KG1 (cell line): ENCODE measurements at regions not wholly inside any gene's neighbourhood (a gene's known extent, or its start where the extent isn't known, plus 50 kb on each side); places are given as distances from the start of the nearest gene placed in this dataset.

Experiments used
- DNase-seq: peaks from one replicate; lab custom pipeline; 2025; lab: John Stamatoyannopoulos, UW

DNA sequence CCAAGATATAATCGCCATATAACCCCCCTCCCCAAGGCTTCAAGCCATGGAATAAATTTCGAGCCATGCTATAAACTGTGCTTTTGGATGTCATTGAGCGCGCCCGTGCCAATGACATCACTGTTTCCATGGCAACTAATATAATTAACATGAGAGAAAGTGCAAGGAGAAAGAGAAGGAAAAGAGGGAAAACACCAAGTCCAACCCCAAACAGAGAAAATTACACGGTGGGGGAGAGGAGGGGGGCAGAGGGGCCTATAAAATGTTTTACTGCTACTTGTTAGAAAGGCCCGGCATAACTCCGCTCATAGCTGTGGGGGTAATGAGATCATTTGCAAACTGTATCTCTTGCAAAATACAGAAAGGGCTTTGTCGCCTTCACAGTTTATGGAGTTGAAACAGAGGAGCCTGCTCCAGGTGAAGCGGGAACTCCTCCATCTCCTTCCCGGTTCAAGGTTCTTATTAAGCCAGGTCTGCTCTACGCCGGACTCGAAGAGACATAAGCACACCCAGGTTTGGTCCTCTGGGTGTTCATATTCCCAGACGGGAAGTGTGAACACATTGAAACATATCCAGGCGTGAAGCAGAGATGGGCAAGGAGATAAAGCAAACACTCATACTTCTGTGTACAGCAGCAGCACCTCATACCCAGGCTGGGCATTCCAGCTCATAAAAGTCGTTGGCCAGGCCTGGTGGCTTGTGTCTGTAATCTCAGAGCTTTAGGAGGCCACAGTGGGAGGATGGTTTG, 99.1 kb upstream of the MAP1LC3B2 start:
- DNase-seq: no peak

DNA sequence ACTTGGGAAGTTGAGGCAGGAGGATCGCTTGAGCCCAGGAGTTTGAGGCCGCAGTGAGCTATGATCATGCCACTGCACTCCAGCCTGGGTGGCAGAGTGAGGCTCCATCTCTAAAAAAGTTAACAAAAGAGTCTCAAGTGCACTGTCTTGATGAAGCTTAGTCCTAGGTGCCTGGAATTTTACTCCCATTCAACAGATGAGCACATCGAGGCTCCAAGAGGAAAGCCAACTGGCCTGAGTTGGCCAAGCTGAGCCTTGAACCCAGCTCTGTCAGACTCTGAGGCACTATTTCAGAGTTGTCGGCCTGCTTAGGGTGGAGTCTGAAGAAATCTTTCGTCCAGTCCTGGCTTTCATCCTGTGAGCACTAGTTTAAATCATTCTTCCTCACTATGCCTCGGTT, 98.1 kb upstream of the MAP1LC3B2 start:
- no peak for DNase-seq

DNA sequence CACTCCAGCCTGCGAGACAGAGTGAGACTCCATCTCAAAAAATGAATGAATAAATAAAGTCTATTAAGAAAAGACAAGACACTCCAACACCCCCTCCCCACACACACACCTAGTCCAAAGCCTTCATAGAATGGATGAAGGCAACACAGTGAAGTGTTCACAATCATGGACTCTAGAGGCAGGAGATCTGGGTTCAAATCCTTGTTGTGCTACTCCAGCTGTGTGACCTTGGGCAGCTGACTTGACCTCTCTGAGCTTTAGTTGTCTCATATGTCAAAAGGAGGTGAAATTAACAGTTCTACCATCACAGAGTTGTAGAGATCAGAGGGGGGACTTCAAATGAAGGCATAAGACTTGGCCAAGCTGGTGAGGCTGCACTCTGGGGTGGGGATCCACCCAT, 95.8 kb upstream of the MAP1LC3B2 start:
- DNase-seq: no peak

DNA sequence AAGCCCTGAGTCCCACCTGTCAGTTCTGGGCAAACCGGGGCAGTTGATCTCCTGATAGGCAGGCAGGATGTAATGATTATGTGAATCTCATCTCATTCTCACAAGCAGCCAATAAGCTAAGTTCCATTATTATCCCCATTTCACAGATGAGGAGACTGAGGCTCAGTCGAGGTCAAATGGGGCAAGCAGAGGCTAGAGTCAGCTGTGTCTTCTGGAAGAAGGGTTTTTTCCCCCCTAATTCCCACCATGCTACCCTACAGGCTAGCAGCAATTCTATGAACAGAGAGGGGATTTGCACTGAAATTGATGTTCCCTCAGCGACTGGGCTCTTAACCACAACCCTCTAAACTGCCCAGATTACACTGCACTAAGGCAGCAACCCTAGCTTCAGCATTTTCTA, 93.8 kb upstream of the MAP1LC3B2 start:
- DNase-seq: no peak

DNA sequence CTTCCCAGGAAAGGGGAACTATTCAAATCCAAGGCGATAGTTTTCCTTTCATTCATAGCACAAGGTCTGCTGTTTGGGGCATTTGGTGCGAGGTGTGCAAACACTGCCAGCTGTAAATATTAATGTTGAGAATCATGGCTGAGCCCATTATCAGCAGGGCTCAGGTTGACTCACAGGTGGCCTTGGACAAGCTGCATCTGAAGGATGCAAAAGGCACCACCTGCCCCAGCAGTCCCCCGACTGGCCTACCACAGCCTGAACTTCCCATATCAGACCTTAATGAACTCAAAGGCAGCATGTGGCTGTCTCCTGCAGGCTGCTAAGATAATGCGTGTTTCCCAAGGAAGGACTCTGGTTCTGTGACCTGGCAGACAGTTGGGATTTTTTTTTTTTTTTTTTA, 93.3 kb upstream of the MAP1LC3B2 start:
- no peak for DNase-seq

DNA sequence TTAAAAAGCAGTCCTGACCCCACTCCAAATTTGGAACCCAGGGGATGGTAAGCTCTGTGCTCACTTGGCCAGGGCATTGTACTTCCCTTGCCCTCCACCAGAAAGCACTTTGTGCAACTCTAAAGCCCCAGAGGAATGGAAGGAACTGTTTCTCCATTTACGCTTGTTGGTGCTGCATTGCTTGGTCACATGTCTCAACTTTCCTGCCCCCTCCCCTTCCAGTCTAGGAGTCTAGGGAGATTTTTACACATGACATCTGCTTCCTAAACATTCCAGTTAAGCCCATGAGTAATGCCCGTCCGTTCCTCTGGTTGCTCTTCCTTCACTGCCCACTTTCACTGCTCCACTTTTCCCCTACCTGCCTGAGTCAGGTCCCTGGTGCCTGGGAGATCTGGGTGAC, 92.6 kb upstream of the MAP1LC3B2 start:
- no peak for DNase-seq

DNA sequence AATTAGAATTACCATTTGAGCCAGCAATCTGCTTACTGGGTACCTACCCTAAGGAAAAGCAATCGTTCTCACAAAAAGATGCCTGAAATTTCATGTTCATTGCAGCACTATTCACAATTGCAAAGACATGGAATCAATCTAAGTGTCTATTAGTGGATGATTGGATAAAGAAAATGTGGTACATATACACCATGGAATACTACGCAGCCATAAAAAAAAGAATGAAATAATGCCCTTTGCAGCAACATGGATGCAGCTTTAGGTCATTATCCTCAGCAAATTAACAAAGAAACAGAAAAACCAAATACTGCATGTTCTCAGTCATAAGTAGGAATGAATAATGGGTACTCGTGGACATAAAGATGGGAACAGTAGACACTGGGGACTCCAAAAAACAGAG, 89.8 kb upstream of the MAP1LC3B2 start:
- no peak for DNase-seq

DNA sequence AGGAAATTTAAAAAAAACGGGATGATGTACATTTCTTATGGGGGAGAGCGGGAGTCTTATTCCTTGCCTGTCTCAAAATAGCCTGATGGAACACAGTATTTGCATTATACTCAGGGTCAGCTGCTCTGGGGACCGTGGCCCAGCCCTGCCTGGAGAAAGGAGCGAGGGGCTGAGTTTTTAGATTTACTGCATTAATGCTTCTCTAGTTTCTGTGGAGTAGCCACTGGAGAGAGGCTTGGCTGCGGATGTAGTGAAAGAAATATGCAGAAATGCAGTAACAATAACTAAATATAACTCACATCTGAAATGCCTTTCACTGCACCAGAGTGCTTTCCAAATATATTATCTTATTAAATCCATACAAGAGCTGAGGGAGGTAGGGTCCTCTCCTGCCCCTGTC, 87.6 kb upstream of the MAP1LC3B2 start:
- no peak for DNase-seq

DNA sequence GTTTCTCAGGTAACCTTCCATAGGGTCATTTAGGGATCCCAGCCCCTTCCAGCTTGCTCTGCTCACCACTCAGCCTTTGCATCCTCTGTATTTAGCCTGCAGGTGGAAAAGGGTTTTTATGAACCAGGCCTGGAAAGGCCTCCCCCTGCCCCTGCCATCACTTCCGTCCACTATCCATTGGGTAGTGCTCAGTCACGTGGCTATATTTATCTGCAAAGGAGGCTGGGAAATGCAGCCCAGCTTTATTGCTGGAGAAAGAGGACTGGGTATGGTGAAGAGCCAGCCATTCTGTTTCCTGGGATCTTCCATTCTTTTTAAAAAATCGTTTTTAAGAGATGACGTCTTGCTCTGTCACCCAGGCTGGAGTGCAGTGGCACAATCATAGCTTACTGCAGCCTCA, 87.0 kb upstream of the MAP1LC3B2 start:
- DNase-seq: no peak

DNA sequence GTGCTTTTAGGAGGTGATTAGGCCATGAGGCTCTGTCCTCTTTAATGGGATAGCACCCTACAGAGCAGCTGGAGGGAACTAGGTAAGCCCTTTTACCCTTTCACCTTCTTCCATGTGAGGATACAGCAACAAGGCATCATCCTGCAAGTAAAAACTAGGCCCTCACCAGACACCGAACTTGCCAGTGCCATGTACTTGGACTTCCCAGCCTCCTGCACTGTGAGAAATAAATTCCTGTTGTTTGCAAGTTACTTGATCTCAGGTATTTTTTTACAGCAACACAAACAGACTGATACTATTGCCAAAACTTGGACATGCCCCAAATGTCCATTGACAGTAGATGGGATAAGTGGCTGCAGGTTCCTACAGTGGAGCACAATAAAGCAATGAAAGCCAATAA, 85.8 kb upstream of the MAP1LC3B2 start:
- DNase-seq: no peak

DNA sequence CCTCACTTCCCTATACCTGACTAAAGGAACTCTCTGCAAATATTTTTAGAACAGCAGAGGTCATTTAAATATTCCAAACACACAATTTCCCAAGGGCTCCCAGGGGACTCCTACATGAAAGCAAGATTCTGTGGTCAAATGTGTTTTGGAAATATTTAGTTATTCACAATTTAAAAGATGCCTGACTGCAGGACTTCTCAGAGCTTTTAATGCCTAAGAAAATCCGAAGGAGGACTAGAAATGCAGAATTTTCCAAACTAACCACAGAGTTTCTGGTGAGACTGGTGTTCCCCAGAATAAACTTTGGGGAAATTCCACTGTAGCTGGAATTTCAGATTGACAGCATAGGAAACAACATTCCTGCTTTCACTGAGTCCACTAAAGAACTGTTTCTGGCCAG, 84.8 kb upstream of the MAP1LC3B2 start:
- DNase-seq: no peak

DNA sequence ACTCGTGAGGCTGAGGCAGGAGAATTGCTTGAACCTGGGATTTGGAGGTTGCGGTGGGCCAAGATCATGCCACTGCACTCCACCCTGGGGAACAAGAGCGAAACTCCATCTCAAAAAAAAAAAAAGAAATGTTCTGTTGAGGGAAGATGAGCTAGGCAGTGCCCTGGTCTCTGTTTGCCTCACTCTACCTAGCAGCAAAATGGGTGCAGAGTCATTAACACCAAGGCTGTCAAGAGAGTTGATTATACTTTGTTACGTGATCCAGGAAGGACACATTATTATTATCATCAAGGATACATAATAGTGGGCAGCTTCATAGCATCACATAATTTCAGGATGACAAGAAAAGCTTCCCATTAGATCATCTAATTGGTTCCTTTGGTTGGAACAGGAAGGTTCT, 84.3 kb upstream of the MAP1LC3B2 start:
- DNase-seq: no peak

DNA sequence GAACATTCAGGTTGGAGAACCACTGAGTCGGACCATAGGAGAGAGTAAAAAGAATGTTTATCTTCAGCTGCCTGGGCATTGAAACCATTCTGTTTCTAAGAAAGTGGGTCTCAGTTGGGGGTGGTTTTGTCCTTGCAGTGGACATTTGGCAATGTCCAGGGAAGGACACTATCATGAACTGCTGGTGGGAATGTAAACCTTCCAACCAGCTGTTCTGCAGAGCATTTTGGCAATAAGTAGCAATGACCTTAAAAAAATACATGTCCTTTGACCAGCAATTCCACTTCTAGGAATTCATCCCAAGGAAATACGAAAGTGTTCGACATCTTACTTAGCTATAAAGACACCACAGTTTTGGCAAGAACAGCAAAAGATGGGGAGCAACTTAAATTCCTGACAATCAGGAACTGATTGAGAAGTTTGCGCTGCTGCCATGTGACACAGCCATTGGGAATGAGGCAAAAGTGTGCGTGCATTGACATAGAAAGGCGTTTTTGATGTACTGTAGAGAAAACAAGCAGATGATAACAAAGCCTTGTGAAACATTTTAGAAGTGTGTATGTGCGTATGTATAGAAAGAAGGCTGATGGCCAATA, 82.9 kb upstream of the MAP1LC3B2 start:
- DNase-seq: no peak

DNA sequence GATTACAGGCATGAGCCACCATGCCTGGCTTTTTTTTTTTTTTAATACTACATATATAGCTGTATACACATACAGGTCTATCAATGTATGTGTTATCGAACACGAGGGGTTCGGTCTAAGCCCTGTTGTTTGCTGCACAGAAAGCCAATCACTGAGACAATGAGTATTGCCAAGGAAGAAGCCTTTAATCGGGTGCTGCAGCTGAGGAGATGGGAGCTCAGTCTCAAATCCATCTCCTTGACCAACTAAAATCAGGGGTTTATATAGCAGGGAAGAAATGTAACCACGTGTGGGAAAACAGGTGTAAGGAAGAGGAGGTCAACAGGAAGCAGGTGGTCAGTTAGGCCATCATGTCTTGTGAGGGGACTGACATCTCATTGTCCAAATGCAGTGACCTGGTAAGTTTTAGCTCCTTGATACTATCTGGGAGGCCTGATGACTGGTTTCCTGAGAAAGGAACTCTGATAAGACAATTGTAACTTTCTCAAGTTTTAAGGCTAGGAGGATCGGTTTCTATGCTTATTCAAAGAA, 80.9 kb upstream of the MAP1LC3B2 start:
- no peak for DNase-seq

DNA sequence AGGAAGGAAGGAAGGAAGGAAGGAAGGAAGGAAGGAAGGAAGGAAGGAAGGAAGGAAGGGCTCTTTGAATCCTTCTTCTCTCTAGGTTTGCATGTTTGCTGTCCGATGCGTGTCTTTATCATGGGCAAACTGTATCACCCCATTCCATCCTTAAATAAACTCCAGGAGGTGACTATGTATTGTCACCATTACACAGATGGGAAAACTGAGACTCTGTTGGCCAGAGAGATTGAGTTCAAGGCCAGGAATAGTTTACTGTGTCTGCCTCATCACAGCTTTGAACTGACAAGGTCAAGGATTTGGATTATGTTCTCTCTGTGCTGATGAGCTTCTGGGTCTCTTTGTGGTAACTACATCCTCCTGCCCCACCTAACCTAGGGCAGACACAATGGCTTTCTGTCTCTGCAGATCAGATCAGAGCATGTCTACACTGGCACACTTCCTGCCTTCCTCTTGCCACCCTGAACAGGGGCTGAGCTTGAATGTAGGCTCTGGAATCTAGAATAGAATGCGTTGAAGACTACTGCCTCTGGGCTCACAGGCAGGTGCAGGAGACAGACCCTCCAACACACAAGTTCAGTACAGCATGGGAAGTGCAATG, 78.9 kb upstream of the MAP1LC3B2 start:
- no peak for DNase-seq

DNA sequence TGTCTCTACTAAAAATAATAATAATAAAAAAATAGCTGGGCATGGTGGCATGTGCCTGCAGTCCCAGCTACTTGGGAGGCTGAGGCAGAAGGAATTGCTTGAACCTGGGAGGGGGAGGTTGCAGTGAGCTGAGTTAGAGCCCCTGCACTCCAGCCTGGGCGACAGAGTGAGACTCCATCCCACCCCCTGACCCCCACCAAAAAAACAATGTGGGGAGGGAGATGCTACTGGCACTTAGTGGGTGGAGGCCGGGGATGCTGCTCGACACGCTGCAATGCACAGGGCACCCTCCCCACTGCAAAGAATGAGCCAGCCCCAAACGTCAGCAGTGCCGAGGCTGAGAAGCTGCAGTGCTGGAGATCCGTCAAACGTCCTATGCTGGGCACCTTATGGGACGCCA, 77.5 kb upstream of the MAP1LC3B2 start:
- no peak for DNase-seq

DNA sequence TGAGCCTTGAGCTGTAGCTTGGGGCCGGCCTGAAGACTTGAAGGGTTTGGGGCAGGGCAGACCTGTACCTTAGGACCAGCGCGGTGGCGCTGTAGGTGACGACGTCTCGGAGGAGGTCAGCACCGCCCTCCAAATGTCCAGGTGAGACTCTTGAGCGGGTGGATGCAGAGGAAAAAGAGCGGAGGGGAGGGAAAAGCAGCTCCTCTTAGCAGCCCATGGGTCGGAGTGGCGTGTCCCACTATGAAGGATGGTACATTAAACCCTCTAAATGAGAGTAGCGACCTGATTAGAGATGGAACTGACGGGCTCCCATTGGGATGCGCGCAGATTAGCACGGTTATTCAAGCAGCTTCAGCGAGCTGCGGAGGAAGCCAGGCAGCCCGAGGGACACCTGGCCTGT, 77.0 kb upstream of the MAP1LC3B2 start:
- DNase-seq: no peak

DNA sequence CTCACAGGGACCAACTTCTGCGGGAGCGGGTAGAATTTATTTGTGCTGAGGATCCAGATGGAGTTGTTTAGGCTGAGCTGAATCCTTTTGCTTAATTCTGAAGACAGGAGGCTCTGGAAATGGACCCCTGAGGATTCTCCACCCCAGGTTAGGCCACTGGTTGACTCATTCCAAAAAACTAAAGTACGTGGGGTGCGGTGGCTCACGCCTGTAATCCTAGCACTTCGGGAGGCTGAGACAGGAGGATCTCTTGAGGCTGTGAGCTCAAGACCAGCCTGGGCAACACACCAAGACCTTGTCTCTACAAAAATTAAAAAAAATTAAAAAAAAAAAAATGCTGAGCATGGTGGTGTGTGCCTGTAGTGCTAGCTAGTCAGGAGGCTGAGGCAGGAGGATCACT, 76.3 kb upstream of the MAP1LC3B2 start:
- DNase-seq: no peak

DNA sequence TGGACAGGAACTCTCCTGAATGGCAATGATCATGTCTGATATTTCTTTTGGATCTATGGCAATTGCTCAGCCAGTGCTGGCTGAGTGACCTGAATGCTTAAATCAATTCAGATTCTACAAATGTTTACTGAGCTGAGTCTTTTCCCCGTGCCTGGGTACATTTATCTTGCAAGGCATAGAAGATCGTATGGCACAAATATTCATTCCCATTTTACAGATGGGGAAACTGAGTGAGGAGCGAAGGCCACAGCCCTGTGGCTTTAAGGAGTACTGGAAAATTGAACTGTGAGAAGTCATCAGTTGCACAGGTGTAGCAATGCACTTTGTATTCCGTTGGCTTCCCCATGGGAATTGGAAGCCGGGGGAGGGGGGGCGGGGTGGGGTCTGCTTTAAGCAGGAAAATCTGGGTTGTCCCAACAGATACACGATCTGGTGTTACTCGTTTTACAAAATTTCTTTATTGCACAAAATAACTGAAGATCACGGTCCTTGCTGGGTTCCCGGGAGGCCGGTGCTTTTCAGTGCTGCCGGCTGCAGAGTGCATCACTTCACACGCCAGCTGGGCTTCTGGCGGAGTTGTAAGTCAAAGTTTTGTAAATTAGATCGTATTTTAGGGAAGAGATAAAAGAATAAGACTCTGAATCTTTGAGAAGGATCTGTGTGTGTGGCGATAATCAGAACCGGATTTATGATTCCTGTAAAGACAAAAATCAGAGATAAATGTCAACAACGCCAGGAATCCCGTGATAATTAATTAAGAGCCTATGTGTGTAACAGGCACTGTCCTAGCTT, 75.0 kb upstream of the MAP1LC3B2 start:
- DNase-seq: no peak

DNA sequence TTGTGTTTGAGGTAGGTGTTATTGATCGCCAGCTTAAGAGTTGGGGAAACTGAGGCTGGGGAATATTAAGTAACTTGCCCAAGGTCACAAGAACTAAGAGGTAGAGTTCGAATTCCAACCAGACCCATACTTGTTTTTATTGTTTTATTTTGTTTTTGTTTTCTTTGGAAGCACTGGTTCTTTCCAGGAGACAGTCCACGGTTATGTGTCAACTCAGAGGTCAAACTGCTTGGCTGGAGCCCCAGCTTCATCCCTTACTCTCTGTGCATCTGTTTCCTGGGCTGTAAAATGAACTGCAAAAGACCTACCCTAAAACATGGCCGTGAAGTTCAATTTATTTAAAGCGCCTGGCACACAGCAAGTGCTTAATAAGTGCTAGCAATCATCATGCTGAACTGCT, 74.4 kb upstream of the MAP1LC3B2 start:
- no peak for DNase-seq

DNA sequence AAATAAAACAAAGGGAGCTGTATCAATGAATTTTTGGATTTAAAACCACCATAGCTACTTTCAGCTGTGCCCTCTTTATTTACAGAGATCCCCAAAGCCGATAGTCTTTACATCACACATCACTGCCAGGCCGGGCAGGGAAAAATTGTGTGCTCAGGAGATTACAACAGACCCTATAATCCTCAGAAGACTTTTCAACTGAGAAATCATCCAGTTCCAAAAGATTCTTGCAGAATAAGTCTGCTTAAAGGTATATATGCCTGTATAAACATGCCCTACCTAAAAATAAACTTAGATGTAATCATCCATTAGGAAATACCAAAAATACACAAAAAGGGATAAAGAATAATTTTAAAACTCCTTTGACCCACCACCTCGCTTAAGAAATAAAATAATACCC, 70.1 kb upstream of the MAP1LC3B2 start:
- no peak for DNase-seq

DNA sequence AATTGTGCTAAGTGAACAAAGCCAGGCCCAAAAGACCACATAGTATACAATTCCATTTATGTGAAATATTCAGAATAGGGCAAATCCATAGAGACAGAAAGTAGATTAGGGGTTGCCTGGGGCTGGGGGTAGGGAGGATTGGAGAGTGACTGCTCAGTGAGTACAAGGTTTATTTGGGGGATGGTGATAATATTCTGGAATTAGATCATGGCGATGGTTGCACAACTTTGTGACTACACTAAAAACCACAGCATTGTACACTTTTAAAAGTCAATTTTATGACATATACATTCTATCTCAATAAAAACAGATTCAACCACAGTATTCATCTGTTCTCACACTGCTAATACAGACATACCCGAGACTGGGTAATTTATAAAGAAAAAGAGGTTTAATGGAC, 68.7 kb upstream of the MAP1LC3B2 start:
- DNase-seq: no peak
